ENCODE measurements at regions not wholly inside any gene's neighbourhood (a gene's known extent, or its start where the extent isn't known, plus 50 kb on each side); places are given as distances from the start of the nearest gene placed in this dataset.

DNA sequence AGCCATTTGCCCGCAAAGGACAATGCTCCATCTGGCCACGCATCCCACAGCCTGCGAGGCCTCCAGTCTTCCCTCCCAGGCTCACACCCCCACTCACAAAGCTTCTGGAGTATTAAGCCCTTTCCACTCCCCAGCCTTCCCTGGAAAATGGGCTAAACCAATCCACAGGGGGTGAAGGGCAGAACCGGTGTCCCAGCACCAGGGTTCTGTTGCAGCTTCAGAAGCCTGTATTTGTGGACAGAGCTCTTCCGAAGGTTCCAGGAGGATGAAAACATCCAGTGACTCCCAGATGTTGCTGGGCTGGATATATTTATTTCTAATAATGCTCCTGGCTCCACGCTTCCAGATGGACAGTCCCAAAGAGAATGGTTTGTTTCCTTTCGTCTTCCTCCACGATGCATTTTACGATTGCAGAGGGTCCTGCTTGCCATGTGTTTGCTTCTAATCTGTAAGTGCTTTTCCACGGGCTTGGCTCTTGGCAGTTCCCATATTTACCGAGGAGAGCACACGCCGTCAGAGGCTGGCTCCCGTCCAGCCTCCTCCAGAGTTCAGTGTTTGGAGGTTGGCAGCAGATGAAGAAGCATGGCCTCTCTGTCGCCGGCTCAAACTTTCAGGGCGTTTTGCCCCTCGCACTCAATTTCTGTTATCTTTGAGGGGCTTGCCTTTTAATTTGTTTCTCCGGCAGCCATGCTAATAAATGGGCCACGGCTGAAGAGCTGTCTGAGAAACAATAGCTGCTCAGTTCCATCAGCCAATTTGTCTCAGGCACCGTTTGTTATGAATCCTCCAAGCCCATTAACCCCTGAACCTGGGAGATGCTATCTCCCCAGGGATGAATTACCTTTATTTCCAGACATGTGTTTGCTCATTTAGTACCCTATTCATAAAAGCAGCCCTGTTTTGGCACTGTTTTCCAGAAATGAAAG, 367.9 kb upstream of the PROK2 start:
- POLR2A ChIA-PET (ENCODE audit: unreplicated experiment), result no interaction called here
- no peak overlapping the region for H3K27ac ChIP-seq

DNA sequence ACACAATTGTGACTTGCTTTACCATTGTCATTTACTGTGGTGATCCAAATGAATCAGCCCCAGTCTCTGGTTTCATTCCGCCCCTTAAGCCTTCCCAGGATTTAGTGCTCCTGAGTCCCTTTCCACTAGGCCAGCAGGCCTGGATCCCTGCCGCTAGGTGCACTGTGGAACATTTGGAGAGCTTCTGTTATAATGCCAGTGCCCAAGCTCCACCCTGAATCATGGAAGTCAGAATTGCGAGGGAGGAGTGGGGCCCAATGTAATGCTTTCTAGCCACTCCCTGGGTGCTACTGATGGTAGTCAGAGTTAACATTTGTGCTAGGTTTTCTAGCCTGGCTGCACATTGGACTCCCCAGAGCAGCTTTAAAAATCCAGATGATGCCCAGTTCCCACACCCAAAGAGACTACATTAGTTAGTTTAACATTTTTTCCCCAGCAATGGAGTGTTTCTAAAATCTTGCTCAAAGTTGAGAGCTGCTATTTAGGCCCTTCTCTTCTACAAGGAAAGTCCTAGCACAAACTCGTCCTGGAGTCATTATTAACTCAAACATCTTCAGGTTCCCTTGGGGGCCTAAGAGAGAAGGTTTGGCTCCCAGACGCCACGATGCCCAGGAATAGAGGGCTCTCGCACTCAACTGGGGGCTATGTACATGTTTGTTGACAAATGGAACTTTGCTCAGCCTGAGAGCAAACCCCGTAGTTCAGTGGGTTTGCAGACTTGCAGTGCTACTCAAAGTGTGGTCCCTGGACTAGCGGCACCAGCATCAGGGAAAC, 366.7 kb upstream of the PROK2 start:
- Histone ChIP-seq H3K4me2 (no peak overlapping the region), H3K79me2 (ENCODE audit: low read depth) (no peaks in the 10 kb centered on the region), H3K4me3 (no peak overlapping the region), H3K27ac (no peak overlapping the region), H3K27me3 (ENCODE audit: insufficient read depth, low read depth) (no peaks in the 10 kb centered on the region), H3F3A (ENCODE audit: insufficient read depth, low read depth) (no peaks in the 10 kb centered on the region), H3K9me2 (ENCODE audit: insufficient read depth) (no peaks in the 10 kb centered on the region), H3K4me1 (replicated peaks; ENCODE audit: insufficient read depth) (no peaks in the 10 kb centered on the region), H3K9me3 (ENCODE audit: insufficient read depth, low read depth) (no peaks in the 10 kb centered on the region), H4K20me1 (ENCODE audit: insufficient read depth) (no peaks in the 10 kb centered on the region), H2AFZ (no peak overlapping the region), H3K36me3 (ENCODE audit: low read depth) (no peaks in the 10 kb centered on the region)
- no peak for DNase-seq
- intact Hi-C loops (cut with micrococcal nuclease; ENCODE audit: unreplicated experiment), result no loop called here
- ChIA-PET POLR2A (ENCODE audit: unreplicated experiment) (no interaction called here), CTCF (no interaction called here)
- TF ChIP-seq, protein P1, sequence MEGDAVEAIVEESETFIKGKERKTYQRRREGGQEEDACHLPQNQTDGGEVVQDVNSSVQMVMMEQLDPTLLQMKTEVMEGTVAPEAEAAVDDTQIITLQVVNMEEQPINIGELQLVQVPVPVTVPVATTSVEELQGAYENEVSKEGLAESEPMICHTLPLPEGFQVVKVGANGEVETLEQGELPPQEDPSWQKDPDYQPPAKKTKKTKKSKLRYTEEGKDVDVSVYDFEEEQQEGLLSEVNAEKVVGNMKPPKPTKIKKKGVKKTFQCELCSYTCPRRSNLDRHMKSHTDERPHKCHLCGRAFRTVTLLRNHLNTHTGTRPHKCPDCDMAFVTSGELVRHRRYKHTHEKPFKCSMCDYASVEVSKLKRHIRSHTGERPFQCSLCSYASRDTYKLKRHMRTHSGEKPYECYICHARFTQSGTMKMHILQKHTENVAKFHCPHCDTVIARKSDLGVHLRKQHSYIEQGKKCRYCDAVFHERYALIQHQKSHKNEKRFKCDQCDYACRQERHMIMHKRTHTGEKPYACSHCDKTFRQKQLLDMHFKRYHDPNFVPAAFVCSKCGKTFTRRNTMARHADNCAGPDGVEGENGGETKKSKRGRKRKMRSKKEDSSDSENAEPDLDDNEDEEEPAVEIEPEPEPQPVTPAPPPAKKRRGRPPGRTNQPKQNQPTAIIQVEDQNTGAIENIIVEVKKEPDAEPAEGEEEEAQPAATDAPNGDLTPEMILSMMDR (conservative IDR thresholded peaks at IDR 0.05), result no peak
- no peak for TF ChIP-seq EZH2 (IDR thresholded peaks at IDR 0.05; ENCODE audit: low read depth)
- no TSS peak for BruUV-seq (replicated peaks)

More for the DNA sequence above, 367.9 kb upstream of the PROK2 start:
- no peaks in the 10 kb centered on the region for H3K36me3 ChIP-seq (ENCODE audit: low read depth)
- H3K9me2 ChIP-seq (ENCODE audit: insufficient read depth), result no peaks in the 10 kb centered on the region
- intact Hi-C loops (cut with micrococcal nuclease; ENCODE audit: unreplicated experiment), result no loop called here
- H3K4me1 ChIP-seq (replicated peaks; ENCODE audit: insufficient read depth), result no peaks in the 10 kb centered on the region
- no peak overlapping the region for H3K4me2 ChIP-seq
- no TSS peak for BruUV-seq (replicated peaks)
- H2AFZ ChIP-seq, result no peak overlapping the region
- CTCF ChIA-PET, result no interaction called here
- no peaks in the 10 kb centered on the region for H4K20me1 ChIP-seq (ENCODE audit: insufficient read depth)
- H3K27me3 ChIP-seq (ENCODE audit: insufficient read depth, low read depth), result no peaks in the 10 kb centered on the region
- no peaks in the 10 kb centered on the region for H3K9me3 ChIP-seq (ENCODE audit: insufficient read depth, low read depth)
- TF ChIP-seq, protein P1 (conservative IDR thresholded peaks at IDR 0.05), result no peak
- no peak for TF ChIP-seq EZH2 (IDR thresholded peaks at IDR 0.05; ENCODE audit: low read depth)
- H3K79me2 ChIP-seq (ENCODE audit: low read depth), result no peaks in the 10 kb centered on the region
- no peaks in the 10 kb centered on the region for H3F3A ChIP-seq (ENCODE audit: insufficient read depth, low read depth)
- no peak overlapping the region for H3K4me3 ChIP-seq
- no peak for DNase-seq

DNA sequence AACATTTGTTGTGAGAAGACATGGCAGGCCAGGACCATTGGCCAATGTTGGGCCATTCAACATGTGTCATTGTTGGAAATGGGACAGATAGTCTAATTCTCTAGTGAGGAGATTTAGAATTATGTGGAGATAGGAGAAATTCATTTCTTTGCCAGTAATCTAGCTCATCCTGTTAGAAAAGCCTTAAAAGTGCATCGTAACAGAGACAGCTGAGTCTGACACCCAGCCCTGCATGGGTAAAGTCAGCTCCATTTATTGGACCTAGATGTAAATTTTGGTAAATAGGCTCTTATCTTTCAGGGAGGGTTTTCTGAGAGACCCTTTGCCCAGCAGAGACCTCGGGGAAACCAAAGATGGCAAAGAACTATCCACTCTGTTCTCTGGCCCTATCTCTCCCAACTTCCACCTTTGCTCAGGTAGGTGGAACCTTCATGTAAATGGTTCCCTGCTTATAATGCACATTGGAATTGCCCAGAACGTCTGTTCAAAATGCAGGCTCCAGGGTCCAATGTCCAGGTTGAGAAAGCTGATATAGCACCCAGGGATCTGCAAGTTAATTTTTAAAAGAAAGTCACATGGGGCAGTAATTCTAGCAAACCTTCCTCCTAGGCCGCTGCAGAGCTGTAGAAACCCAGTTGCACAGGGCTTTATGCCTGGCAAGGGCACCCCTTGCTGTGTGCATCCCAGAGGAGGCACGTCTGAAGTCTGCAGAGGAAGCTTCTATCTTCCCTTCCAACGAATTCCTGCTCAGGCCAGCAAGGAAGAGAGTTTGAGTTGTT, 365.9 kb upstream of the PROK2 start:
- no peak overlapping the region for H2AFZ ChIP-seq
- no peaks in the 10 kb centered on the region for H4K20me1 ChIP-seq (ENCODE audit: insufficient read depth)
- no peaks in the 10 kb centered on the region for H3K79me2 ChIP-seq (ENCODE audit: low read depth)
- H3K9me2 ChIP-seq (ENCODE audit: insufficient read depth), result no peaks in the 10 kb centered on the region
- no peak overlapping the region for H3K4me2 ChIP-seq
- intact Hi-C loops (cut with micrococcal nuclease; ENCODE audit: unreplicated experiment), result no loop called here
- TF ChIP-seq, protein P1 (conservative IDR thresholded peaks at IDR 0.05), result no peak
- TF ChIP-seq EZH2 (IDR thresholded peaks at IDR 0.05; ENCODE audit: low read depth), result no peak
- CTCF ChIA-PET, result no interaction called here
- no peaks in the 10 kb centered on the region for H3K27me3 ChIP-seq (ENCODE audit: insufficient read depth, low read depth)
- no peaks in the 10 kb centered on the region for H3K9me3 ChIP-seq (ENCODE audit: insufficient read depth, low read depth)
- POLR2A ChIA-PET (ENCODE audit: unreplicated experiment), result no interaction called here
- DNase-seq, result no peak
- no peaks in the 10 kb centered on the region for H3F3A ChIP-seq (ENCODE audit: insufficient read depth, low read depth)
- no peaks in the 10 kb centered on the region for H3K4me1 ChIP-seq (replicated peaks; ENCODE audit: insufficient read depth)
- no TSS peak for BruUV-seq (replicated peaks)
- no peak overlapping the region for H3K27ac ChIP-seq
- H3K36me3 ChIP-seq (ENCODE audit: low read depth), result no peaks in the 10 kb centered on the region
- H3K4me3 ChIP-seq, result no peak overlapping the region
